GM21723 (cell line): ENCODE measurements at regions not wholly inside any gene's neighbourhood (a gene's known extent, or its start where the extent isn't known, plus 50 kb on each side); places are given as distances from the start of the nearest gene placed in this dataset.
"Not testable (repeated sequence)": the region's sequence is repeated elsewhere in the genome, so short reads cannot be mapped to it uniquely, and the experiment has no call there.

Source experiments
- ATAC-seq: cut with Tn5 transposase; IDR thresholded peaks from one replicate; pipeline ENCODE4 v1.9.1; 2021; ENCODE audit warnings: mild to moderate bottlenecking, moderate library complexity; ENCODE audit not compliant: unreplicated experiment

- no peak for ATAC-seq
Measured at GRCh38 chr13:46498650-46499049, 54.3 kb upstream of the LRCH1 start.

GRCh38 chr13:46496086-46496485 lies 56.9 kb upstream of the LRCH1 start:
- no peak for ATAC-seq

GRCh38 chr13:46495651-46496050 lies 57.3 kb upstream of the LRCH1 start:
- ATAC-seq, result no peak

- no peak for ATAC-seq
Measured at GRCh38 chr13:46495066-46495465, 57.9 kb upstream of the LRCH1 start.

- ATAC-seq, result no peak
Measured at GRCh38 chr13:46492946-46493345, 60.0 kb upstream of the LRCH1 start.

- ATAC-seq, result no peak
Measured at GRCh38 chr13:46491641-46492040, 61.3 kb upstream of the LRCH1 start.

- not testable (repeated sequence) for ATAC-seq
Measured at GRCh38 chr13:46490713-46491112, 62.3 kb upstream of the LRCH1 start.

GRCh38 chr13:46490129-46490528 lies 62.8 kb upstream of the LRCH1 start:
- ATAC-seq, result no peak

GRCh38 chr13:46489586-46490023 lies 63.4 kb upstream of the LRCH1 start:
- no peak for ATAC-seq

GRCh38 chr13:46487748-46488147 lies 65.2 kb upstream of the LRCH1 start:
- no peak for ATAC-seq

GRCh38 chr13:46486270-46486669 lies 66.7 kb upstream of the LRCH1 start:
- ATAC-seq, result no peak

GRCh38 chr13:46484561-46484960 lies 68.4 kb upstream of the LRCH1 start:
- ATAC-seq, result no peak

GRCh38 chr13:46481166-46481565 lies 71.8 kb upstream of the LRCH1 start:
- ATAC-seq, result no peak

GRCh38 chr13:46480131-46480530 lies 72.8 kb upstream of the LRCH1 start:
- no peak for ATAC-seq

- ATAC-seq, result no peak
Measured at GRCh38 chr13:46479691-46480090, 73.3 kb upstream of the LRCH1 start.

- ATAC-seq, result no peak
Measured at GRCh38 chr13:46479283-46479682, 73.7 kb upstream of the LRCH1 start.

GRCh38 chr13:46478651-46479050 lies 74.3 kb upstream of the LRCH1 start:
- ATAC-seq, result no peak

- ATAC-seq, result no peak
Measured at GRCh38 chr13:46476174-46476573, 76.8 kb upstream of the LRCH1 start.

- ATAC-seq, result no peak
Measured at GRCh38 chr13:46475541-46475991, 77.4 kb upstream of the LRCH1 start.

GRCh38 chr13:46473806-46474205 lies 79.2 kb upstream of the LRCH1 start:
- no peak for ATAC-seq

GRCh38 chr13:46472384-46472783 lies 80.6 kb upstream of the LRCH1 start:
- no peak for ATAC-seq

- not testable (repeated sequence) for ATAC-seq
Measured at GRCh38 chr13:46469699-46470098, 82.6 kb upstream of the RUBCNL start.

GRCh38 chr13:46468570-46469463 lies 81.8 kb upstream of the RUBCNL start:
- ATAC-seq, result no peak
